ENCODE measurements at regions not wholly inside any gene's neighbourhood (a gene's known extent, or its start where the extent isn't known, plus 50 kb on each side); places are given as distances from the start of the nearest gene placed in this dataset.

GRCh38 chr2:143909577-143910353, 610.2 kb downstream of the ZEB2 start:
- no peak for DNase-seq (ENCODE audit: low spot score)

GRCh38 chr2:143908843-143909242, 611.1 kb downstream of the ZEB2 start:
- no peak for DNase-seq (ENCODE audit: low spot score)

- no peak for DNase-seq (ENCODE audit: low spot score)
Measured at GRCh38 chr2:143907801-143908200, 612.1 kb downstream of the ZEB2 start.

- no peak for DNase-seq (ENCODE audit: low spot score)
Measured at GRCh38 chr2:143906850-143907249, 613.1 kb downstream of the ZEB2 start.

GRCh38 chr2:143905587-143905986, 614.3 kb downstream of the ZEB2 start:
- DNase-seq (ENCODE audit: low spot score) = no peak

GRCh38 chr2:143903172-143903856, 616.6 kb downstream of the ZEB2 start:
- DNase-seq (ENCODE audit: low spot score) = no peak

GRCh38 chr2:143901185-143901842, 618.6 kb downstream of the ZEB2 start:
- no peak for DNase-seq (ENCODE audit: low spot score)

GRCh38 chr2:143899987-143900386, 619.9 kb downstream of the ZEB2 start:
- no peak for DNase-seq (ENCODE audit: low spot score)

GRCh38 chr2:143893371-143893770, 626.5 kb downstream of the ZEB2 start:
- no peak for DNase-seq (ENCODE audit: low spot score)

- DNase-seq (ENCODE audit: low spot score) = no peak
Measured at GRCh38 chr2:143891879-143892308, 628.0 kb downstream of the ZEB2 start.

GRCh38 chr2:143890798-143891197, 629.1 kb downstream of the ZEB2 start:
- DNase-seq (ENCODE audit: low spot score) = no peak

GRCh38 chr2:143889216-143889615, 630.7 kb downstream of the ZEB2 start:
- no peak for DNase-seq (ENCODE audit: low spot score)

GRCh38 chr2:143885461-143885860, 634.5 kb downstream of the ZEB2 start:
- no peak for DNase-seq (ENCODE audit: low spot score)

- no peak for DNase-seq (ENCODE audit: low spot score)
Measured at GRCh38 chr2:143881246-143881645, 638.7 kb downstream of the ZEB2 start.

GRCh38 chr2:143877876-143878530, 641.9 kb downstream of the ZEB2 start:
- DNase-seq (ENCODE audit: low spot score) = no peak

- DNase-seq (ENCODE audit: low spot score) = no peak
Measured at GRCh38 chr2:143877056-143877455, 642.9 kb downstream of the ZEB2 start.

GRCh38 chr2:143875295-143876233, 644.4 kb downstream of the ZEB2 start:
- no peak for DNase-seq (ENCODE audit: low spot score)

GRCh38 chr2:143873886-143874285, 646.0 kb downstream of the ZEB2 start:
- no peak for DNase-seq (ENCODE audit: low spot score)

- no peak for DNase-seq (ENCODE audit: low spot score)
Measured at GRCh38 chr2:143870696-143871095, 649.2 kb downstream of the ZEB2 start.

GRCh38 chr2:143856978-143857377, 662.9 kb downstream of the ZEB2 start:
- DNase-seq (ENCODE audit: low spot score) = no peak

- no peak for DNase-seq (ENCODE audit: low spot score)
Measured at GRCh38 chr2:143852759-143853158, 667.2 kb downstream of the ZEB2 start.
